SK-N-SH treated with all-trans-retinoic acid at 6 μM for 48 hours (cell line): ENCODE measurements at regions not wholly inside any gene's neighbourhood (a gene's known extent, or its start where the extent isn't known, plus 50 kb on each side); places are given as distances from the start of the nearest gene placed in this dataset.

Experiments
- ARNTL ChIP-seq: fragments of 450-650 bp; formaldehyde crosslinking; IDR thresholded peaks from 2 replicates; pipeline ENCODE4 v1.5.0; 2020; ENCODE audit warnings: low read depth, mild to moderate bottlenecking, moderate library complexity, borderline replicate concordance
- CSDC2 ChIP-seq: fragments of 250-450 bp; sonication (Bioruptor Pico); IDR thresholded peaks from 2 replicates; pipeline ENCODE4 v1.5.0; 2020; ENCODE audit warnings: mild to moderate bottlenecking, moderate library complexity
- ESRRG ChIP-seq: fragments of 250-450 bp; sonication (Bioruptor Pico); IDR thresholded peaks from 2 replicates; pipeline ENCODE4 v1.6.1; 2021; ENCODE audit warnings: mild to moderate bottlenecking
- GLIS3 ChIP-seq: fragments of 250-450 bp; sonication (Bioruptor Pico); IDR thresholded peaks from 2 replicates; pipeline ENCODE4 v1.5.0; 2020; ENCODE audit warnings: mild to moderate bottlenecking, moderate library complexity
- OSR1 ChIP-seq: fragments of 250-450 bp; sonication (Bioruptor Pico); IDR thresholded peaks from 2 replicates; pipeline ENCODE4 v1.8.0; 2022; ENCODE audit warnings: moderate library complexity, mild to moderate bottlenecking, inconsistent platforms
- RARB ChIP-seq: fragments of 250-450 bp; sonication (Bioruptor Pico); IDR thresholded peaks from 2 replicates; pipeline ENCODE4 v1.8.0; 2021; ENCODE audit warnings: mild to moderate bottlenecking, moderate library complexity
- ZC3H10 ChIP-seq: fragments of 250-450 bp; sonication (Bioruptor Pico); IDR thresholded peaks from 2 replicates; pipeline ENCODE4 v1.5.1; 2021; ENCODE audit warnings: mild to moderate bottlenecking, moderate library complexity
- ZNF70 ChIP-seq: fragments of 450-650 bp; formaldehyde crosslinking; IDR thresholded peaks from 2 replicates; pipeline ENCODE4 v1.5.0; 2020; ENCODE audit warnings: mild to moderate bottlenecking, moderate library complexity
- ZNF8 ChIP-seq: fragments of 450-650 bp; formaldehyde crosslinking; IDR thresholded peaks from 2 replicates; pipeline ENCODE4 v1.5.0; 2020; ENCODE audit warnings: mild to moderate bottlenecking, moderate library complexity
- TF ChIP-seq, protein P1 (sequence below): fragments of 250-450 bp; sonication (Bioruptor Pico); IDR thresholded peaks from 2 replicates; pipeline ENCODE4 v1.5.1; 2020; ENCODE audit warnings: low read depth, mild to moderate bottlenecking, moderate library complexity
- TF ChIP-seq, protein P2 (sequence below): fragments of 250-450 bp; sonication (Bioruptor Pico); IDR thresholded peaks from 2 replicates; pipeline ENCODE4 v1.8.0; 2020; ENCODE audit warnings: mild to moderate bottlenecking, moderate library complexity, borderline replicate concordance

DNA sequence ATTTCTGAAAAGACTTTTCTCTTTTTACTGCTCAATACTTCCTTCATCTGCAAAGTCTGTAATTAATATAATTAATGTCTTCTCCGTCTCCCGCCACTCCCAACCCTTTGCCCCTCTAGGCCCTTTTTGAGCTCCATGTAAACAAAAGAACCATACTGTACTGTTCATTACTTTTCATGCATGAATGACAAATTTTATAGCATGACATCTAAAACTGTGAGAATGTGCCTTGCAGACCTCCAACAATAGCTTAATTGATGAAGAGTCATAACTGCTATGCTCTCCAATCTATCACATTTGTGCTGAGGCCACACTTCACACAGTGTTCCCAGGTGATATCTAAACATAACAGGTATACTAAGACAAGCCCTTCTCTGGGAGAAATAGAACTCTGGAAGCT lies 1122.7 kb upstream of the ATXN7L3B start:
- no peak for TF ChIP-seq RARB
- TF ChIP-seq, protein P1, sequence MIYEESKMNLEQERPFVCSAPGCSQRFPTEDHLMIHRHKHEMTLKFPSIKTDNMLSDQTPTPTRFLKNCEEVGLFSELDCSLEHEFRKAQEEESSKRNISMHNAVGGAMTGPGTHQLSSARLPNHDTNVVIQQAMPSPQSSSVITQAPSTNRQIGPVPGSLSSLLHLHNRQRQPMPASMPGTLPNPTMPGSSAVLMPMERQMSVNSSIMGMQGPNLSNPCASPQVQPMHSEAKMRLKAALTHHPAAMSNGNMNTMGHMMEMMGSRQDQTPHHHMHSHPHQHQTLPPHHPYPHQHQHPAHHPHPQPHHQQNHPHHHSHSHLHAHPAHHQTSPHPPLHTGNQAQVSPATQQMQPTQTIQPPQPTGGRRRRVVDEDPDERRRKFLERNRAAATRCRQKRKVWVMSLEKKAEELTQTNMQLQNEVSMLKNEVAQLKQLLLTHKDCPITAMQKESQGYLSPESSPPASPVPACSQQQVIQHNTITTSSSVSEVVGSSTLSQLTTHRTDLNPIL (CRISPR knock-in tag), result no peak
- no peak for TF ChIP-seq ZNF8 (CRISPR knock-in tag)
- TF ChIP-seq ESRRG (CRISPR knock-in tag), result no peak
- TF ChIP-seq, protein P2, sequence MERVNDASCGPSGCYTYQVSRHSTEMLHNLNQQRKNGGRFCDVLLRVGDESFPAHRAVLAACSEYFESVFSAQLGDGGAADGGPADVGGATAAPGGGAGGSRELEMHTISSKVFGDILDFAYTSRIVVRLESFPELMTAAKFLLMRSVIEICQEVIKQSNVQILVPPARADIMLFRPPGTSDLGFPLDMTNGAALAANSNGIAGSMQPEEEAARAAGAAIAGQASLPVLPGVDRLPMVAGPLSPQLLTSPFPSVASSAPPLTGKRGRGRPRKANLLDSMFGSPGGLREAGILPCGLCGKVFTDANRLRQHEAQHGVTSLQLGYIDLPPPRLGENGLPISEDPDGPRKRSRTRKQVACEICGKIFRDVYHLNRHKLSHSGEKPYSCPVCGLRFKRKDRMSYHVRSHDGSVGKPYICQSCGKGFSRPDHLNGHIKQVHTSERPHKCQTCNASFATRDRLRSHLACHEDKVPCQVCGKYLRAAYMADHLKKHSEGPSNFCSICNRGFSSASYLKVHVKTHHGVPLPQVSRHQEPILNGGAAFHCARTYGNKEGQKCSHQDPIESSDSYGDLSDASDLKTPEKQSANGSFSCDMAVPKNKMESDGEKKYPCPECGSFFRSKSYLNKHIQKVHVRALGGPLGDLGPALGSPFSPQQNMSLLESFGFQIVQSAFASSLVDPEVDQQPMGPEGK (CRISPR knock-in tag), result no peak
- TF ChIP-seq CSDC2, result no peak
- no peak for TF ChIP-seq ZNF70 (CRISPR knock-in tag)
- TF ChIP-seq ZC3H10 (CRISPR knock-in tag), result no peak
- no peak for TF ChIP-seq ARNTL (CRISPR knock-in tag)
- TF ChIP-seq OSR1 (CRISPR knock-in tag), result no peak
- TF ChIP-seq GLIS3 (CRISPR knock-in tag), result no peak
